Neutrophil (primary cell): ENCODE measurements at regions not wholly inside any gene's neighbourhood (a gene's known extent, or its start where the extent isn't known, plus 50 kb on each side); places are given as distances from the start of the nearest gene placed in this dataset.

Source experiments
- H3K27ac ChIP-seq: fragments of 200-600 bp; sonication (generic); 2 replicates; pipeline ENCODE4 v1.5.1; 2016; ENCODE audit warnings: mild to moderate bottlenecking, moderate library complexity
- H3K27me3 ChIP-seq: fragments of 200-600 bp; sonication (generic); 2 replicates; pipeline ENCODE4 v1.6.0; 2016; ENCODE audit warnings: mild to moderate bottlenecking
- H3K36me3 ChIP-seq: fragments of 200-600 bp; sonication (generic); 2 replicates; pipeline ENCODE4 v1.5.1; 2017
- H3K4me1 ChIP-seq, 2 experiments: fragments of 200-600 bp in 1 of 2; sonication (generic) in 1 of 2; 1 replicate in 1 of 2; 2 replicates in 1 of 2; pipeline versions ENCODE4 v1.5.1 to v1.6.1; 2013 to 2016; ENCODE audit warnings: low read depth in 1 of 2, low read length in 1 of 2, mild to moderate bottlenecking in 1 of 2, moderate library complexity in 1 of 2; ENCODE audit not compliant: control insufficient read depth in 1 of 2, insufficient read depth in 1 of 2
- H3K4me3 ChIP-seq, 2 experiments: fragments of 200-600 bp in 1 of 2; sonication (generic) in 1 of 2; 1 replicate in 1 of 2; 2 replicates in 1 of 2; pipeline ENCODE4 v1.5.1; 2013 to 2016; ENCODE audit warnings: low read depth in 1 of 2, low read length in 1 of 2, mild to moderate bottlenecking in 1 of 2, moderate library complexity in 1 of 2
- H3K9me3 ChIP-seq: fragments of 200-600 bp; sonication (generic); 2 replicates; pipeline ENCODE4 v1.5.1; 2016
- TF ChIP-seq, protein P1 (sequence below): fragments of 200-600 bp; sonication (generic); IDR thresholded peaks from 2 replicates; pipeline ENCODE4 v1.5.1; 2016; ENCODE audit warnings: antibody characterized with exemption

DNA sequence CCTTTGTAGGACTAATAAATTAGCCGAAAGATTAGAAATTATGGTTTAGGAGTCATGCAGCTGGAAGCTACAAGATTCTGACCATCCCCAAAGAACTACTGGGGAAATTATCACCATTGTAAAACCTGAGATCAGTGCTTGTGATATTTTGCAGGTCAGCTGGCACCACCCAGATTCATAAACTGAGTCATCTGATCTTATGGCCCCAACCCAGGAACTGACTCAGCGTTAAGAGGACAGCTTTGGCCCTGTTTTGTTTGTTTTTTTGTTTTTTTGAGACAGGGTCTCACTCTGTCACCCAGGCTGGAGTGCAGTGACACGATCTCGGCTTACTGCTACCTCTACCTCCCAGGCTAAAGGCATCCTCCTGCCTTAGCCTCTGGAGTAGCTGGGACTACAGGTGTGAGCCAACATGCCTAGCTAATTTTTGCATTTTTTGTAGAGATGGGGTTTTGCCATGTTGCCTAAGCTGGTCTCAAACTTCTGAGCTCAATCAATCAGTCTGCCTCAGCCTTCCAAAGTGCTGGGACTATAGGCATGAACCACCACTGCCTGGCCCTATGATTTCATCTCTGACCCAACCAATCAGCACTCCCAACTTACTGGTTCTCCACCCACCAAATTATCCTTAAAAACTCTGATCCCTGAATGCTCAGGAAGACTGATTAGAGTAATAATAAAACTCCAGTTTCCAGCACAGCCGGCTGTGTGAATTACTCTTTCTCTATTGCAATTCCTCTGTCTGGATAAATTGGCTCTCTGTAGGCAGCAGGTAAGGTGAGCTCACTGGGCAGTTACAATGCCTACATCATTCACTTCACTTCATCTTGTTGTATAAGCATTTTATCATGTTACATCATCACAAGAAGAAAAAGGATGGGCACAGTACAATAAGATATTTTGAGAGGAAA is 79.4 kb upstream of the KSR1 start:
- no peaks in the 10 kb centered on the region for H3K9me3 ChIP-seq
- no peak overlapping the region for H3K27ac ChIP-seq
- TF ChIP-seq, protein P1, sequence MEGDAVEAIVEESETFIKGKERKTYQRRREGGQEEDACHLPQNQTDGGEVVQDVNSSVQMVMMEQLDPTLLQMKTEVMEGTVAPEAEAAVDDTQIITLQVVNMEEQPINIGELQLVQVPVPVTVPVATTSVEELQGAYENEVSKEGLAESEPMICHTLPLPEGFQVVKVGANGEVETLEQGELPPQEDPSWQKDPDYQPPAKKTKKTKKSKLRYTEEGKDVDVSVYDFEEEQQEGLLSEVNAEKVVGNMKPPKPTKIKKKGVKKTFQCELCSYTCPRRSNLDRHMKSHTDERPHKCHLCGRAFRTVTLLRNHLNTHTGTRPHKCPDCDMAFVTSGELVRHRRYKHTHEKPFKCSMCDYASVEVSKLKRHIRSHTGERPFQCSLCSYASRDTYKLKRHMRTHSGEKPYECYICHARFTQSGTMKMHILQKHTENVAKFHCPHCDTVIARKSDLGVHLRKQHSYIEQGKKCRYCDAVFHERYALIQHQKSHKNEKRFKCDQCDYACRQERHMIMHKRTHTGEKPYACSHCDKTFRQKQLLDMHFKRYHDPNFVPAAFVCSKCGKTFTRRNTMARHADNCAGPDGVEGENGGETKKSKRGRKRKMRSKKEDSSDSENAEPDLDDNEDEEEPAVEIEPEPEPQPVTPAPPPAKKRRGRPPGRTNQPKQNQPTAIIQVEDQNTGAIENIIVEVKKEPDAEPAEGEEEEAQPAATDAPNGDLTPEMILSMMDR = no peak
- H3K4me1 ChIP-seq = no peaks in the 10 kb centered on the region
- H3K36me3 ChIP-seq = no peaks in the 10 kb centered on the region
- H3K4me3 ChIP-seq = no peak overlapping the region
- peaks cover 17% of the 10 kb centered on the region for H3K27me3 ChIP-seq

DNA sequence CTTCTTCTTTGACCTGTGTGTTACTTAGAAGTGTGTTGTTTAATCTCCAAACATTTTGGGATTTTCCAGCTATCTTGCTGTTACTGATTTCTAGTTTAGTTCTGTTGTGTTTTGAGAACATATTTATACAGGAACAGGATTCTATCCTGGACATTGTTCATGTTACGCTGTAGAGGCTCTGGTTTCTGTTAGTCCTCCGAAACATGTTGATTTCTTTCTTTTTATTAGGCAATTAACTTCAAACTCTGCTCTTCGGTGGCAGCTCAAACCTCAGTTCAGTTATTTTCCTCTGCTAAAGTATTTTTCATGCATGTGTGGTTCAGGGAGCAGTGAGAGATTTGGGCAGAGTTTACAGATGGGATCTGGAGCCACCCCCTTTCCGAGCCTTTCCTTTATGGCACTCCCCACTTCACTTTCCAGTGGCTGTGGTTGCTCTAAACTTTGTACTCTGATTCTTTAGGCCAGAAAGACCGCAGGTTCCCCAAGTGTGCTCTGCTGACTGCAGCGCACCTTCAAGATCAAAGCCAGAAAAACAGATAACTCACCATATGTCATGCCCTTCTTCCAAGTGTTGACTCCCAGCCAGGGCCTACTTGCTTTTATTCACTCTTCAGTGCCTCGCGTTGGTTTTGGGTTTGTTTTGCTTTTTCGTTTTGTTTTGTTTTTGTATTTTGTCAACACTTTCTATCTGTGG is 77.6 kb upstream of the KSR1 start:
- no peaks in the 10 kb centered on the region for H3K9me3 ChIP-seq
- no peak overlapping the region for H3K4me3 ChIP-seq
- H3K27ac ChIP-seq = no peak overlapping the region
- peaks cover 17% of the 10 kb centered on the region for H3K27me3 ChIP-seq
- no peaks in the 10 kb centered on the region for H3K36me3 ChIP-seq
- no peaks in the 10 kb centered on the region for H3K4me1 ChIP-seq
- TF ChIP-seq, protein P1 = no peak

DNA sequence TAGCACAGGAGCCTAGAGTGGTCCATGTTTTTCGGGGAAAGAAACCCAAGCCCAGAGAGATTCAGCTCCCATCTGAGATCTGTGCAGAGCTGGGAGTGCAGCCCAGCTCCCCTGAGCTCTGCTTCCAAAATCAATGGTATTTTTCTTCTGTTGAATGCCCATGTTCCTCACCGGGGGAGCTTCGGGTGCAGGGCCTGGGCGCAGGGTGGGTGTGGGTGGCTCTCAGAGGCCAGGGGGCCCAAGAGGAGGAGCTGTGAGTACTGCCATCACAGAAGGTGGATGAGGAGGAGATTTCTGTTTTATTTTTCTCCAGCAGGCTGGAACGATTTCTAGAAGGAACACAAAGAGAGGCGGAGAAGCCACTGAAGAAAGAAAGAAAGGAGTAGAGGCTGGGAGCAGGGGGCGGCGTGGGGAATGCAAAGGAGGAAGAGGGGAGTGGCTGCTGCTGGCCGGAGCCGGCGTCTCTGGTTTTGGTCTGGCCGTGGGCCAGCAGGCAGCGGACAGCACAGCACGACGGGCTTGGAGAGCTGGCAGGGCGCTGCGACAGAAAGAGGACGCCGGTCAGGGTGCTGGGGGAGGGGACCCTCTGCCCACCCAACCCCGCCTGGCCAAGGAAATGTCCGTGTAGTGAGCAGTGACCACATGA is 76.2 kb upstream of the KSR1 start:
- no peaks in the 10 kb centered on the region for H3K4me1 ChIP-seq
- H3K27me3 ChIP-seq = peaks cover 17% of the 10 kb centered on the region
- no peak overlapping the region for H3K27ac ChIP-seq
- H3K36me3 ChIP-seq = no peaks in the 10 kb centered on the region
- no peak overlapping the region for H3K4me3 ChIP-seq
- TF ChIP-seq, protein P1 = no peak
- no peaks in the 10 kb centered on the region for H3K9me3 ChIP-seq

DNA sequence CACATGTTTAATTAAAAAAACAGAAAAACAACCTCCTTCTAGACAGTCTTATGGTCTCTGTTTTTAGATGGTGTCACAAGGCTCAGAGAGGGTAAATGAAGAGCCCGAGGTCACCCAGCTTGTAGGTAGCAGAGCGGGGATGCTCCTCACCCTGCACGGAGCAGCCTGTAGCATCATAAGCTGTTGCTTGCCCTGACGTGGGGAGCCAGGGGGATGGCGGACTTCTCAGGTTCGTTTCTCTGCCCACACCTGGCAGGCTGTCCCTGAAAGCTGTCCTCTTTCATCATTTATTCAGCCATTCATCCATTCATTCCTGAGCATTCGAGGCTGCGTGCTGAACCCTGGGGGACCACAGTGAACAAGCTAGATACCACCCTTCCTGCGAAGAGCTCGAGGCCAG is 75.7 kb upstream of the KSR1 start:
- Histone ChIP-seq H3K36me3 (no peaks in the 10 kb centered on the region), H3K4me1 (no peaks in the 10 kb centered on the region), H3K27ac (no peak overlapping the region), H3K9me3 (no peaks in the 10 kb centered on the region), H3K4me3 (no peak overlapping the region), H3K27me3 (peaks cover 17% of the 10 kb centered on the region)
- TF ChIP-seq, protein P1 = no peak

DNA sequence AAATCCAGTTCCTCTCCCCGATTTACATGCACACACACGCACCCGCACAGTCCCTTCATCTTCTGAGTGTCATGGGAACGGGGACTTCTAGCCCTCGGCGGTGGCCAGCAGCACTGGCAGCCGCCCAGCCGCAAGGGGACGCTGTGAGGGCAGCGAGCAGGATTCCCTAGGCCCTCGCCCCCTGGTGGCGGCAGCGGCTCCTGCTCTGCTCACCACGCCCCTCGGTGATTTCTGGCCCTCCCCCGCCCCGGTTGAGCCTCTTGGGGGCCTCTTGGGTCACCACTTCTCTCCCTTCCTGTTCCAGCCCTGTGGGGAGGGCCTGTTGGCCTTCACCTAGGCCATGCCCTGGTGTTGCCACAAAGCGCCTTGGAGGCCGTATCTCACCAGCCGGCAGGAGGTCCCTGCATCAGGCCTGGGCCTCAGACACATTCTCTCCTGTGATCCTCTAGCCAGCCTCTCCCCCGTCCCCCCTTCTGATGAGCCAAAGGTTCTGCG is 75.2 kb upstream of the KSR1 start:
- no peaks in the 10 kb centered on the region for H3K36me3 ChIP-seq
- H3K9me3 ChIP-seq = no peaks in the 10 kb centered on the region
- no peak overlapping the region for H3K4me3 ChIP-seq
- peaks cover 17% of the 10 kb centered on the region for H3K27me3 ChIP-seq
- TF ChIP-seq, protein P1 = peak; percentile 70
- no peak overlapping the region for H3K27ac ChIP-seq
- H3K4me1 ChIP-seq = no peaks in the 10 kb centered on the region
